ENCODE measurements at regions not wholly inside any gene's neighbourhood (a gene's known extent, or its start where the extent isn't known, plus 50 kb on each side); places are given as distances from the start of the nearest gene placed in this dataset.

DNA sequence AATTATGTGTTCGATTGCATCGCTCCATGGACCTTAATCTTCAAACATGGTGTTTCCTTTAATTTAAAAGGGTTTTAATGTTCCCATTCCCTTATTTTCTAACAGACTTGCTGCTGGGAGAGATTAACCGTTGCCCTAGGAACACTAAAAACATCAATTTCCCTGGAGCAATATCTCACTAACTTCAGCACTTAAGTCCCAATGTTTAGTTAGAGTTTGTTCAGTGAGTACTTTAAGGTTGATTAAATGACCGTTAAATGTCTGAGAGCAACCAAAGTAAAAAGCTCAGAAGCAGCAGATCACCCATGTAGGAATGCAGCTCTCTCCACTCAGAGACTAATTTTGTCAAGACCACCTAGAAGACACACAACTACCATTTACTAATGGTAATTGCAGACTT lies 111.2 kb upstream of the PDE5A start:
- ChIA-PET CTCF (no interaction called here), POLR2A (ENCODE audit: unreplicated experiment) (no interaction called here)
- H3F3A ChIP-seq (ENCODE audit: low read length, unreplicated experiment): peaks cover 8% of the 10 kb centered on the region
- no peak overlapping the region for H2AFZ ChIP-seq (ENCODE audit: low read length)
- H3K4me1 ChIP-seq (ENCODE audit: insufficient read depth, low read length): peaks cover 21% of the 10 kb centered on the region
- no peaks in the 10 kb centered on the region for H3K9me2 ChIP-seq (replicated peaks; ENCODE audit: low read length)
- H3K4me3 ChIP-seq (ENCODE audit: low read length): no peak overlapping the region
- no peak overlapping the region for H3K4me2 ChIP-seq (ENCODE audit: low read length)
- ATAC-seq (no peak), DNase-seq (no peak)
- H3K27me3 ChIP-seq (ENCODE audit: low read length): no peaks in the 10 kb centered on the region
- no peaks in the 10 kb centered on the region for H4K20me1 ChIP-seq (ENCODE audit: low read length)
- TF ChIP-seq EZH2 (IDR thresholded peaks at IDR 0.05; ENCODE audit: low read length, unreplicated experiment): no peak
- TF ChIP-seq, protein P1, sequence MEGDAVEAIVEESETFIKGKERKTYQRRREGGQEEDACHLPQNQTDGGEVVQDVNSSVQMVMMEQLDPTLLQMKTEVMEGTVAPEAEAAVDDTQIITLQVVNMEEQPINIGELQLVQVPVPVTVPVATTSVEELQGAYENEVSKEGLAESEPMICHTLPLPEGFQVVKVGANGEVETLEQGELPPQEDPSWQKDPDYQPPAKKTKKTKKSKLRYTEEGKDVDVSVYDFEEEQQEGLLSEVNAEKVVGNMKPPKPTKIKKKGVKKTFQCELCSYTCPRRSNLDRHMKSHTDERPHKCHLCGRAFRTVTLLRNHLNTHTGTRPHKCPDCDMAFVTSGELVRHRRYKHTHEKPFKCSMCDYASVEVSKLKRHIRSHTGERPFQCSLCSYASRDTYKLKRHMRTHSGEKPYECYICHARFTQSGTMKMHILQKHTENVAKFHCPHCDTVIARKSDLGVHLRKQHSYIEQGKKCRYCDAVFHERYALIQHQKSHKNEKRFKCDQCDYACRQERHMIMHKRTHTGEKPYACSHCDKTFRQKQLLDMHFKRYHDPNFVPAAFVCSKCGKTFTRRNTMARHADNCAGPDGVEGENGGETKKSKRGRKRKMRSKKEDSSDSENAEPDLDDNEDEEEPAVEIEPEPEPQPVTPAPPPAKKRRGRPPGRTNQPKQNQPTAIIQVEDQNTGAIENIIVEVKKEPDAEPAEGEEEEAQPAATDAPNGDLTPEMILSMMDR (conservative IDR thresholded peaks at IDR 0.05; ENCODE audit: low read depth, low read length): no peak
- no peak for TF ChIP-seq EZH2phosphoT487 (IDR thresholded peaks at IDR 0.05; ENCODE audit: borderline replicate concordance, low read length)
- no peak overlapping the region for H3K27ac ChIP-seq (ENCODE audit: low read length)
- H3K9me3 ChIP-seq (ENCODE audit: low read length): no peaks in the 10 kb centered on the region
- no peak overlapping the region for H3K9ac ChIP-seq (ENCODE audit: low read length)
- BruUV-seq (replicated peaks): no TSS peak
- H3K36me3 ChIP-seq (ENCODE audit: low read depth, low read length): no peaks in the 10 kb centered on the region
- no peaks in the 10 kb centered on the region for H3K79me2 ChIP-seq (ENCODE audit: low read length)
- intact Hi-C loops (cut with micrococcal nuclease): loop anchor here (5.0 kb wide), 1 partner anchor 182 kb away; no protein-coding TSS in a partner anchor

GRCh38 chr4:119738901-119739300 lies 110.3 kb upstream of the PDE5A start:
- peaks cover 30% of the 10 kb centered on the region for H3K4me1 ChIP-seq (ENCODE audit: insufficient read depth, low read length)
- H3K9ac ChIP-seq (ENCODE audit: low read length): no peak overlapping the region
- ATAC-seq (no peak), DNase-seq (no peak)
- H3F3A ChIP-seq (ENCODE audit: low read length, unreplicated experiment): peaks cover 8% of the 10 kb centered on the region
- POLR2A ChIA-PET (ENCODE audit: unreplicated experiment): no interaction called here
- no peaks in the 10 kb centered on the region for H4K20me1 ChIP-seq (ENCODE audit: low read length)
- intact Hi-C loops (cut with micrococcal nuclease): loop anchor here (5.0 kb wide), 1 partner anchor 182 kb away; no protein-coding TSS in a partner anchor
- no peak overlapping the region for H3K4me2 ChIP-seq (ENCODE audit: low read length)
- no peak overlapping the region for H2AFZ ChIP-seq (ENCODE audit: low read length)
- no peaks in the 10 kb centered on the region for H3K9me2 ChIP-seq (replicated peaks; ENCODE audit: low read length)
- CTCF ChIA-PET: no interaction called here
- H3K27me3 ChIP-seq (ENCODE audit: low read length): no peaks in the 10 kb centered on the region
- no peaks in the 10 kb centered on the region for H3K36me3 ChIP-seq (ENCODE audit: low read depth, low read length)
- no peaks in the 10 kb centered on the region for H3K79me2 ChIP-seq (ENCODE audit: low read length)
- H3K27ac ChIP-seq (ENCODE audit: low read length): no peak overlapping the region
- TF ChIP-seq, protein P1 (conservative IDR thresholded peaks at IDR 0.05; ENCODE audit: low read depth, low read length): no peak
- TF ChIP-seq EZH2phosphoT487 (IDR thresholded peaks at IDR 0.05; ENCODE audit: borderline replicate concordance, low read length) (no peak), EZH2 (IDR thresholded peaks at IDR 0.05; ENCODE audit: low read length, unreplicated experiment) (no peak)
- no peak overlapping the region for H3K4me3 ChIP-seq (ENCODE audit: low read length)
- no TSS peak for BruUV-seq (replicated peaks)
- no peaks in the 10 kb centered on the region for H3K9me3 ChIP-seq (ENCODE audit: low read length)

DNA sequence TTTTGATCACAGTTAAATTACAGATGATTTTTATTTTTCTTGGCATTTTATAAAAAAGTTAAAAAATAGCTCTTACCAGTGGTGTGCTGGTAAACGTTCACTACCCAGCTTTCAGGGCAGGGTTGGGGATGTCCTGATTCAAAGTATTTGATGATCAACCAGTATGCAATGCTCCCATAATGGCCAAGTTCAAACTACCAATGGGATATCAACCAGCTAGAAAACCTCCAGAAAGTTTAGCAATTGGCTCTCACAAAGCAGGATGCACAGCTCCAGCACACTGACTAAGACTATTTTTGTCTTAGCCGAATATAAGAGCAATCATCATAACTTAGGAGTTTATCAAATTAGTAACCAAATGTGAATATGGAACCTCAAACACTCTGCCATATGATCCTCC lies 108.0 kb upstream of the PDE5A start:
- CTCF ChIA-PET: interaction anchor here (2.0 kb wide), 1 partner anchor 109 kb away, joined by 11 read pairs; the partner anchor contains the start of gene PDE5A
- no TSS peak for BruUV-seq (replicated peaks)
- intact Hi-C loops (cut with micrococcal nuclease): loop anchor here (5.0 kb wide), 1 partner anchor 179 kb away; no protein-coding TSS in a partner anchor
- Histone ChIP-seq H3K27ac (ENCODE audit: low read length) (no peak overlapping the region), H3K4me3 (ENCODE audit: low read length) (no peak overlapping the region), H3K36me3 (ENCODE audit: low read depth, low read length) (no peaks in the 10 kb centered on the region), H2AFZ (ENCODE audit: low read length) (no peak overlapping the region), H3K27me3 (ENCODE audit: low read length) (no peaks in the 10 kb centered on the region), H3K4me2 (ENCODE audit: low read length) (peak overlapping the region; percentile 66; the same call in 1 of the 2 replicates), H3K9me3 (ENCODE audit: low read length) (no peaks in the 10 kb centered on the region), H3K9me2 (replicated peaks; ENCODE audit: low read length) (no peaks in the 10 kb centered on the region), H3K79me2 (ENCODE audit: low read length) (no peaks in the 10 kb centered on the region), H4K20me1 (ENCODE audit: low read length) (no peaks in the 10 kb centered on the region), H3F3A (ENCODE audit: low read length, unreplicated experiment) (peaks cover 8% of the 10 kb centered on the region), H3K4me1 (ENCODE audit: insufficient read depth, low read length) (peaks cover 43% of the 10 kb centered on the region), H3K9ac (ENCODE audit: low read length) (no peak overlapping the region)
- TF ChIP-seq EZH2phosphoT487 (IDR thresholded peaks at IDR 0.05; ENCODE audit: borderline replicate concordance, low read length) (no peak), EZH2 (IDR thresholded peaks at IDR 0.05; ENCODE audit: low read length, unreplicated experiment) (no peak)
- TF ChIP-seq, protein P1 (conservative IDR thresholded peaks at IDR 0.05; ENCODE audit: low read depth, low read length): no peak
- POLR2A ChIA-PET (ENCODE audit: unreplicated experiment): no interaction called here
- DNase-seq (no peak), ATAC-seq (no peak)
